Gastroesophageal sphincter (tissue), 4 donors: ENCODE measurements at regions not wholly inside any gene's neighbourhood (a gene's known extent, or its start where the extent isn't known, plus 50 kb on each side); places are given as distances from the start of the nearest gene placed in this dataset.

Experiments used
- ATAC-seq: fragments of 150-250 bp; one replicate; pipeline ENCODE4 v1.9.1; 2016; ENCODE audit warnings: mild to moderate bottlenecking, moderate library complexity
- H3K27ac ChIP-seq, 4 donors: fragments of 200-600 bp; sonication (generic) in 3 of 4; 1 replicate in 3 of 4; 2 replicates in 1 of 4; pipeline ENCODE4 v1.5.1; 2016 to 2019
- H3K27me3 ChIP-seq: fragments of 200-600 bp; sonication (generic); one replicate; pipeline ENCODE4 v1.5.1; 2019
- H3K36me3 ChIP-seq, 2 donors: fragments of 200-600 bp; sonication (generic); one replicate each; pipeline ENCODE4 v1.5.1; 2019; ENCODE audit warnings: control low read depth in 1 of 2
- H3K4me1 ChIP-seq, 3 donors: fragments of 200-600 bp; sonication (generic); 1 replicate in 2 of 3; 2 replicates in 1 of 3; pipeline ENCODE4 v1.5.1; 2016 to 2019; ENCODE audit warnings: control low read depth in 2 of 3
- H3K4me3 ChIP-seq, 2 donors: fragments of 200-600 bp; sonication (generic); one replicate each; pipeline ENCODE4 v1.5.1; 2019; ENCODE audit warnings: mild to moderate bottlenecking in 1 of 2, moderate library complexity in 1 of 2
- H3K9me3 ChIP-seq, 3 donors: fragments of 200-600 bp; sonication (generic); one replicate each; pipeline ENCODE4 v1.5.1; 2017 to 2019; ENCODE audit warnings: control low read depth in 2 of 3
- EP300 ChIP-seq: sonication (generic); formaldehyde crosslinking; IDR thresholded peaks from one replicate; pipeline ENCODE4 v1.6.1; 2017; ENCODE audit warnings: antibody characterized with exemption, mild to moderate bottlenecking
- POLR2A ChIP-seq, 2 donors: fragments of 450-650 bp; IDR thresholded peaks; one replicate each; pipeline ENCODE4 v1.6.1; 2017; ENCODE audit warnings: antibody characterized with exemption in 2 of 2, mild to moderate bottlenecking in 2 of 2, moderate library complexity in 1 of 2
- POLR2AphosphoS5 ChIP-seq: sonication (generic); formaldehyde crosslinking; IDR thresholded peaks from one replicate; pipeline ENCODE4 v1.6.1; 2017; ENCODE audit warnings: antibody characterized with exemption
- WGBS, 2 donors: methylation state at CpG; one replicate each; pipeline ENCODE4 v1.1.5; 2018; ENCODE audit warnings: low coverage in 1 of 2; 5-methylcytosine and 5-hydroxymethylcytosine counted together
- TF ChIP-seq, protein P1 (sequence below), 4 experiments: fragments of 200-600 bp in 2 of 4; fragments of 450-650 bp in 2 of 4; sonication (generic) in 1 of 4; IDR thresholded peaks; one replicate each; pipeline ENCODE4 v1.5.1; 2017 to 2019; ENCODE audit warnings: antibody characterized with exemption in 4 of 4, mild to moderate bottlenecking in 2 of 4, moderate library complexity in 2 of 4

GRCh38 chr6:71531841-71532240, 243.2 kb downstream of the OGFRL1 start:
- 89 to 100% methylated on average over 1 to 9 of the region's 10 CpGs for WGBS, 2 donors
- H3K27me3 ChIP-seq = no peaks in the 10 kb centered on the region
- H3K27ac ChIP-seq = no peak overlapping the region
- no peaks in the 10 kb centered on the region for H3K4me1 ChIP-seq
- H3K36me3 ChIP-seq = no peaks in the 10 kb centered on the region
- TF ChIP-seq, protein P1, sequence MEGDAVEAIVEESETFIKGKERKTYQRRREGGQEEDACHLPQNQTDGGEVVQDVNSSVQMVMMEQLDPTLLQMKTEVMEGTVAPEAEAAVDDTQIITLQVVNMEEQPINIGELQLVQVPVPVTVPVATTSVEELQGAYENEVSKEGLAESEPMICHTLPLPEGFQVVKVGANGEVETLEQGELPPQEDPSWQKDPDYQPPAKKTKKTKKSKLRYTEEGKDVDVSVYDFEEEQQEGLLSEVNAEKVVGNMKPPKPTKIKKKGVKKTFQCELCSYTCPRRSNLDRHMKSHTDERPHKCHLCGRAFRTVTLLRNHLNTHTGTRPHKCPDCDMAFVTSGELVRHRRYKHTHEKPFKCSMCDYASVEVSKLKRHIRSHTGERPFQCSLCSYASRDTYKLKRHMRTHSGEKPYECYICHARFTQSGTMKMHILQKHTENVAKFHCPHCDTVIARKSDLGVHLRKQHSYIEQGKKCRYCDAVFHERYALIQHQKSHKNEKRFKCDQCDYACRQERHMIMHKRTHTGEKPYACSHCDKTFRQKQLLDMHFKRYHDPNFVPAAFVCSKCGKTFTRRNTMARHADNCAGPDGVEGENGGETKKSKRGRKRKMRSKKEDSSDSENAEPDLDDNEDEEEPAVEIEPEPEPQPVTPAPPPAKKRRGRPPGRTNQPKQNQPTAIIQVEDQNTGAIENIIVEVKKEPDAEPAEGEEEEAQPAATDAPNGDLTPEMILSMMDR (IDR thresholded peaks at IDR 0.05) = no peak
- TF ChIP-seq POLR2A (IDR thresholded peaks at IDR 0.05) = no peak
- no peak for TF ChIP-seq POLR2AphosphoS5
- TF ChIP-seq EP300 = no peak
- H3K9me3 ChIP-seq = no peaks in the 10 kb centered on the region
- no peak overlapping the region for H3K4me3 ChIP-seq
- no peak for ATAC-seq

- no peak for ATAC-seq
- Histone ChIP-seq H3K36me3 (no peaks in the 10 kb centered on the region), H3K27ac (no peak overlapping the region), H3K4me1 (no peaks in the 10 kb centered on the region), H3K4me3 (no peak overlapping the region), H3K27me3 (no peaks in the 10 kb centered on the region), H3K9me3 (no peaks in the 10 kb centered on the region)
- TF ChIP-seq POLR2AphosphoS5 (no peak), POLR2A (IDR thresholded peaks at IDR 0.05) (no peak), EP300 (no peak)
- TF ChIP-seq, protein P1 (IDR thresholded peaks at IDR 0.05) = peak; percentile 30 to 62 (median 46)
- 50 to 51% methylated on average over 2 of the region's 2 CpGs for WGBS, 2 donors
These were observed 245.3 kb downstream of the OGFRL1 start for GRCh38 chr6:71533939-71534379.

DNA sequence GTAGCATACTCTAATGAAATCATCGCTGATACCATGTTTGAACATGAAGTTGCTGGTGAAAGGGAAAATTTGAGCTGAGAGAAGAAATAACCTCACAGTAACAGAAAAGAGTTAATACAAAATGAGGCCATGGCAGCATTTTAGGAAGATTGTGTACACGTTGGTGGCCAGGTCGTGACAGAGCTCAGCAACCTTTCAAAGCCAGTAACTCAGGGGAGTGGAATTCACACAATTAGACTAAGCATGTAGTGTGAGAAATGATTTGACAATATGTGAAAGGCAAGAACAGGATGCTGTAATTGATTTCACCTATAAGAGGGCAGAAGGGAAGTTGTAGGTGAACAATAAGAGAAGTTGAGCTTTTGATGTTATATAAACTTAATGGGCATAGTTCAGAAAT, 246.3 kb downstream of the OGFRL1 start:
- H3K27me3 ChIP-seq = no peaks in the 10 kb centered on the region
- no peak overlapping the region for H3K4me3 ChIP-seq
- no peak overlapping the region for H3K27ac ChIP-seq
- 56 to 60% methylated on average over 3 of the region's 3 CpGs for WGBS, 2 donors
- no peak for ATAC-seq
- H3K36me3 ChIP-seq = no peaks in the 10 kb centered on the region
- no peaks in the 10 kb centered on the region for H3K4me1 ChIP-seq
- H3K9me3 ChIP-seq = no peaks in the 10 kb centered on the region
- TF ChIP-seq POLR2A (IDR thresholded peaks at IDR 0.05) (no peak), POLR2AphosphoS5 (no peak), EP300 (no peak)
- TF ChIP-seq, protein P1 (IDR thresholded peaks at IDR 0.05) = no peak

DNA sequence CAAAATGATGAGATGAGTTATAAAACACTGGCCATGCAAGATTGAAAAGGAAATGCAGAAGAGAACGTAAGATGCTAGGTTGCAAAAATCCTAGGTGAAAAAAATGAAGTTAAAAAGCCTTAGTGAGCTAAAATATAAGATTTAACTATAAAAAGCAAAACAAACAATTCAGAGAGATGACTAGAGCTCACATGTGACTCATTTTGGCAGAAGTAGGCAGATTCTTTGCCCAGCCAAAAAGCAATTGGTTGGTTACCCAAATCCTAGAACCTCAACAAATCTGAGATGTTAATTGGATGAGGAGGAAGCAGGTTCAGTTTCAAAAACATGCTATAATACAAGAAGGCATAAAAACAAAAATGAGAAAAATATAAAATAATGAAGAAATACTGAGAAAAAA, 249.1 kb downstream of the OGFRL1 start:
- Histone ChIP-seq H3K4me1 (no peaks in the 10 kb centered on the region), H3K9me3 (no peaks in the 10 kb centered on the region), H3K27me3 (no peaks in the 10 kb centered on the region), H3K27ac (no peak overlapping the region), H3K36me3 (no peaks in the 10 kb centered on the region), H3K4me3 (no peak overlapping the region)
- WGBS, 2 donors = 63 to 67% methylated on average over 1 of the region's 1 CpG
- TF ChIP-seq POLR2A (IDR thresholded peaks at IDR 0.05) (no peak), EP300 (no peak), POLR2AphosphoS5 (no peak)
- TF ChIP-seq, protein P1 (IDR thresholded peaks at IDR 0.05) = no peak
- no peak for ATAC-seq

- H3K9me3 ChIP-seq = peaks cover 0 to 10% (median 0%) of the 10 kb centered on the region in 3 donors
- no peak for TF ChIP-seq EP300
- TF ChIP-seq POLR2A (IDR thresholded peaks at IDR 0.05) = no peak
- no peak for TF ChIP-seq POLR2AphosphoS5
- TF ChIP-seq, protein P1 (IDR thresholded peaks at IDR 0.05) = no peak
- H3K27ac ChIP-seq = no peak overlapping the region
- no peak for ATAC-seq
- H3K4me1 ChIP-seq = no peaks in the 10 kb centered on the region
- 65 to 75% methylated on average over 4 of the region's 4 CpGs for WGBS, 2 donors
- H3K4me3 ChIP-seq = no peak overlapping the region
- no peaks in the 10 kb centered on the region for H3K36me3 ChIP-seq
- H3K27me3 ChIP-seq = no peaks in the 10 kb centered on the region
These were observed 255.4 kb downstream of the OGFRL1 start for GRCh38 chr6:71544028-71544427.
